Activated naive CD4-positive, alpha-beta T cell treated with anti-CD3 and anti-CD28 coated beads for 36 hours (primary cell): ENCODE measurements at regions not wholly inside any gene's neighbourhood (a gene's known extent, or its start where the extent isn't known, plus 50 kb on each side); places are given as distances from the start of the nearest gene placed in this dataset.

Source experiments
- CTCF ChIA-PET: fragments of 350-600 bp; sonication (Branson Sonifier 250); formaldehyde crosslinking; loops from one replicate; lab custom pipeline; 2021; ENCODE audit warnings: antibody characterized with exemption; lab: Charles Lee
- DNase-seq: peaks from one replicate; pipeline ENCODE4 v3.0.0-alpha.2; 2020
- H3K27ac Mint-ChIP-seq: one replicate; pipeline ENCODE4 v1.8.0; 2021; ENCODE audit warnings: mild to moderate bottlenecking, mixed read lengths
- H3K27me3 Mint-ChIP-seq: one replicate; pipeline ENCODE4 v1.8.0; 2021; ENCODE audit warnings: low read depth, mixed read lengths
- H3K36me3 Mint-ChIP-seq: one replicate; pipeline ENCODE4 v1.8.0; 2021; ENCODE audit warnings: low read depth, mixed read lengths
- H3K4me1 Mint-ChIP-seq: one replicate; pipeline ENCODE4 v1.8.0; 2021; ENCODE audit warnings: low read depth, mixed read lengths
- H3K4me3 Mint-ChIP-seq: one replicate; pipeline ENCODE4 v1.8.0; 2021; ENCODE audit warnings: mild to moderate bottlenecking, moderate library complexity, mixed read lengths
- H3K9me3 Mint-ChIP-seq: one replicate; pipeline ENCODE4 v1.8.0; 2021; ENCODE audit warnings: mixed read lengths
- intact Hi-C: fragments of 100-400 bp; cut with micrococcal nuclease; formaldehyde crosslinking; loops from one replicate; pipeline ENCODE4 v1.15.1; 2023

- H3K36me3 Mint-ChIP-seq: no peaks in the 10 kb centered on the region
- H3K27ac Mint-ChIP-seq: no peak overlapping the region
- peaks cover 3% of the 10 kb centered on the region for H3K4me1 Mint-ChIP-seq
- CTCF ChIA-PET: interaction anchor here (0.7 kb wide), 1 partner anchor 34 kb away, joined by 7 read pairs; no protein-coding TSS in a partner anchor
- intact Hi-C loops: loop anchor here (5.0 kb wide), 1 partner anchor 434 kb away; no protein-coding TSS in a partner anchor
- peaks cover 5% of the 10 kb centered on the region for H3K9me3 Mint-ChIP-seq
- no peaks in the 10 kb centered on the region for H3K27me3 Mint-ChIP-seq
- no peak overlapping the region for H3K4me3 Mint-ChIP-seq
- DNase-seq: no peak
These were observed 118.4 kb upstream of the TP63 start for GRCh38 chr3:189512821-189513220.

GRCh38 chr3:189513281-189514117 lies 117.7 kb upstream of the TP63 start:
- Mint-ChIP-seq H3K27me3 (no peaks in the 10 kb centered on the region), H3K36me3 (no peaks in the 10 kb centered on the region), H3K4me1 (peaks cover 3% of the 10 kb centered on the region), H3K9me3 (peaks cover 7% of the 10 kb centered on the region), H3K27ac (no peak overlapping the region), H3K4me3 (no peak overlapping the region)
- intact Hi-C loops: loop anchor here (5.0 kb wide), 1 partner anchor 434 kb away; no protein-coding TSS in a partner anchor
- DNase-seq: no peak
- CTCF ChIA-PET: interaction anchor here (0.6 kb wide), 1 partner anchor 293 kb away, joined by 8 read pairs; no protein-coding TSS in a partner anchor

GRCh38 chr3:189516039-189516438 lies 115.2 kb upstream of the TP63 start:
- Mint-ChIP-seq H3K27ac (no peak overlapping the region), H3K4me3 (no peak overlapping the region), H3K4me1 (peaks cover 7% of the 10 kb centered on the region), H3K9me3 (peaks cover 18% of the 10 kb centered on the region), H3K27me3 (no peaks in the 10 kb centered on the region), H3K36me3 (peaks cover 10% of the 10 kb centered on the region)
- no peak for DNase-seq
- intact Hi-C loops: no loop called here
- CTCF ChIA-PET: no interaction called here

GRCh38 chr3:189517981-189518380 lies 113.2 kb upstream of the TP63 start:
- Mint-ChIP-seq H3K4me1 (peaks cover 7% of the 10 kb centered on the region), H3K36me3 (peaks cover 10% of the 10 kb centered on the region), H3K4me3 (no peak overlapping the region), H3K9me3 (peaks cover 18% of the 10 kb centered on the region), H3K27me3 (no peaks in the 10 kb centered on the region), H3K27ac (no peak overlapping the region)
- intact Hi-C loops: no loop called here
- DNase-seq: no peak
- CTCF ChIA-PET: interaction anchor here (0.6 kb wide), 1 partner anchor 18 kb away, joined by 3 read pairs; no protein-coding TSS in a partner anchor

- Mint-ChIP-seq H3K27me3 (no peaks in the 10 kb centered on the region), H3K4me1 (peaks cover 7% of the 10 kb centered on the region), H3K27ac (no peak overlapping the region), H3K36me3 (peaks cover 10% of the 10 kb centered on the region), H3K9me3 (peaks cover 18% of the 10 kb centered on the region), H3K4me3 (no peak overlapping the region)
- no peak for DNase-seq
- intact Hi-C loops: no loop called here
- CTCF ChIA-PET: no interaction called here
These were observed 111.7 kb upstream of the TP63 start for GRCh38 chr3:189519458-189519857.

GRCh38 chr3:189529468-189529867 lies 101.7 kb upstream of the TP63 start:
- Mint-ChIP-seq H3K4me1 (peaks cover 46% of the 10 kb centered on the region), H3K4me3 (no peak overlapping the region), H3K27ac (peak overlapping the region; percentile 74), H3K9me3 (peaks cover 12% of the 10 kb centered on the region), H3K27me3 (no peaks in the 10 kb centered on the region), H3K36me3 (no peaks in the 10 kb centered on the region)
- intact Hi-C loops: loop anchor here (1.0 to 5.0 kb wide), 12 partner anchors 35 to 1089 kb away; no protein-coding TSS in a partner anchor
- CTCF ChIA-PET: interaction anchor here (0.7 kb wide), 1 partner anchor 257 kb away, joined by 3 read pairs; no protein-coding TSS in a partner anchor
- no peak for DNase-seq

GRCh38 chr3:189529889-189530471 lies 101.2 kb upstream of the TP63 start:
- H3K27ac Mint-ChIP-seq: peak overlapping the region; percentile 74
- intact Hi-C loops: loop anchor here (1.0 to 5.0 kb wide), 12 partner anchors 34 to 1088 kb away; no protein-coding TSS in a partner anchor
- no peak overlapping the region for H3K4me3 Mint-ChIP-seq
- H3K27me3 Mint-ChIP-seq: no peaks in the 10 kb centered on the region
- H3K4me1 Mint-ChIP-seq: peaks cover 46% of the 10 kb centered on the region
- DNase-seq: peak; percentile 7
- peaks cover 12% of the 10 kb centered on the region for H3K9me3 Mint-ChIP-seq
- CTCF ChIA-PET: interaction anchor here (0.7 kb wide), 1 partner anchor 257 kb away, joined by 3 read pairs; no protein-coding TSS in a partner anchor
- no peaks in the 10 kb centered on the region for H3K36me3 Mint-ChIP-seq

GRCh38 chr3:189530822-189531221 lies 100.4 kb upstream of the TP63 start:
- intact Hi-C loops: no loop called here
- Mint-ChIP-seq H3K4me1 (peaks cover 46% of the 10 kb centered on the region), H3K4me3 (no peak overlapping the region), H3K36me3 (no peaks in the 10 kb centered on the region), H3K27me3 (no peaks in the 10 kb centered on the region), H3K9me3 (peaks cover 9% of the 10 kb centered on the region), H3K27ac (no peak overlapping the region)
- no peak for DNase-seq
- CTCF ChIA-PET: no interaction called here

GRCh38 chr3:189531271-189531670 lies 99.9 kb upstream of the TP63 start:
- Mint-ChIP-seq H3K4me1 (peaks cover 46% of the 10 kb centered on the region), H3K9me3 (peaks cover 6% of the 10 kb centered on the region), H3K27me3 (no peaks in the 10 kb centered on the region), H3K4me3 (no peak overlapping the region), H3K36me3 (no peaks in the 10 kb centered on the region), H3K27ac (no peak overlapping the region)
- intact Hi-C loops: no loop called here
- DNase-seq: no peak
- CTCF ChIA-PET: interaction anchor here (0.7 kb wide), 1 partner anchor 294 kb away, joined by 3 read pairs; no protein-coding TSS in a partner anchor

GRCh38 chr3:189534531-189534930 lies 96.7 kb upstream of the TP63 start:
- no peak overlapping the region for H3K27ac Mint-ChIP-seq
- H3K4me3 Mint-ChIP-seq: no peak overlapping the region
- intact Hi-C loops: no loop called here
- H3K36me3 Mint-ChIP-seq: no peaks in the 10 kb centered on the region
- no peak for DNase-seq
- H3K27me3 Mint-ChIP-seq: no peaks in the 10 kb centered on the region
- peaks cover 3% of the 10 kb centered on the region for H3K9me3 Mint-ChIP-seq
- CTCF ChIA-PET: no interaction called here
- H3K4me1 Mint-ChIP-seq: peaks cover 55% of the 10 kb centered on the region

GRCh38 chr3:189537135-189537534 lies 94.1 kb upstream of the TP63 start:
- no peak overlapping the region for H3K27ac Mint-ChIP-seq
- no peak for DNase-seq
- intact Hi-C loops: no loop called here

GRCh38 chr3:189547448-189547847 lies 83.7 kb upstream of the TP63 start:
- Mint-ChIP-seq H3K9me3 (peaks cover 34% of the 10 kb centered on the region), H3K27me3 (no peaks in the 10 kb centered on the region), H3K4me3 (no peak overlapping the region), H3K4me1 (no peaks in the 10 kb centered on the region), H3K36me3 (peaks cover 6% of the 10 kb centered on the region), H3K27ac (no peak overlapping the region)
- DNase-seq: no peak
- intact Hi-C loops: no loop called here
- CTCF ChIA-PET: interaction anchor here (1.1 kb wide), 2 partner anchors 35 to 403 kb away, joined by 3 to 7 read pairs; no protein-coding TSS in a partner anchor

More at GRCh38 chr3:189537135-189537534, 94.1 kb upstream of the TP63 start:
- no peak overlapping the region for H3K4me3 Mint-ChIP-seq
- CTCF ChIA-PET: no interaction called here
- H3K9me3 Mint-ChIP-seq: no peaks in the 10 kb centered on the region
- H3K27me3 Mint-ChIP-seq: peaks cover under 1% of the 10 kb centered on the region
- H3K36me3 Mint-ChIP-seq: no peaks in the 10 kb centered on the region
- H3K4me1 Mint-ChIP-seq: peaks cover 29% of the 10 kb centered on the region
